GM21367 (cell line): ENCODE measurements at regions not wholly inside any gene's neighbourhood (a gene's known extent, or its start where the extent isn't known, plus 50 kb on each side); places are given as distances from the start of the nearest gene placed in this dataset.

Source experiments
- ATAC-seq: cut with Tn5 transposase; IDR thresholded peaks from one replicate; pipeline ENCODE4 v1.9.1; 2021; ENCODE audit not compliant: unreplicated experiment

DNA sequence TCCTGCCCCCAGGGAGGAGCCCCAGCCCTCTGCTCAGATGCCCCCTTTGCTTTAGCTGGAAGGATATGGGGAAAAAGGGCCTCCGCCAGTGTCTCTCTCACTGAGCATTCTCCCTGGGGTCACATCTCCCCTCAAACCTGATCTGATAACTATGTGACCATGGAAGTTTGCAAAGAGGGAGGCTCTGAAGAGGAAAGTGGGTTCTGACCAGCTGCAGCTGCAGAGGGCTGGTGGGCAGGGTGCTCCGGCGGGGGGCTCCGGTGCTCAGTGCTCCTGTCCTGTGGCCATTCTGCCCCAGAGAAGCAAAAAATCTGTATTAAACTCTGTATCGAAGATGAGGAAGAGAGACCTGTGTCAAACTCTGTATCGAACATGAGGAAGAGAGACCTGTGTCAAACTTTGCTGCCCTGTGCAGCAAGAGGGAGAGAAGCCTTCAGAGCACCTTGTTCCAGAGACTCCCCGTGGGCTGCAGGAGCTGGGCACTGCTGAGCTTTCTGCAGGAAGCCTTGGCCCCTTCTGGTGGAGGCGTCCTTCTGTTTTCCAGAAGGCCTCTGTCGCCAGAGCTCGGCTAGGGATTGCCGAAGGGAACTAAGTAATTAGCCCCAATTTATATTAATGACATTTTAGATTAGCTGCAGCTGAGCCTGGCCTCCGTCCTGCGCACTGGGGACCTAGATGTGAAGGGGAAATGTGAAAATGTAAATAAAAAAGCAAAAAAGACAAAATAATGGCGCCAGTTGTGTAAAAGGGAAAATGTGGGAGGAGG lies 186.2 kb upstream of the C1orf174 start:
- no peak for ATAC-seq

DNA sequence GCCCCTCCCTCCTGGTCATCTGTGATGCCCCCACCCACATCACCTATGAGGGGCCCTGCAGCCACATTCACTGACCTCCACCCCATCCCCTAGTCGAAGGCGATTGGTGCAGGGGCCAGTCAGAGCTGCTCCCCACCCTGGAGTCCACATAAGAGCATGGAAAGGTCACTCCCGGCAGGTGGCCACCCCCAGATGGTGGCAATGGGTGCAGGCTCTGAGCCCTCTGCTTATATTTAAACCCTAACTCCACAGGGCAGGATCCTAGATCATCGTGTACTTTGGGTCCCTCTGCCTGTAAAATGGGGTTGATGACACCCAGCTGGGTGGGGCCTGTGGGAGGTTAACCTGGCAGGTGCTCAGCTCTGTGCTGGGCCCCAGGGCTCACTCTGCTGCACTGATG lies 186.8 kb upstream of the C1orf174 start:
- no peak for ATAC-seq

DNA sequence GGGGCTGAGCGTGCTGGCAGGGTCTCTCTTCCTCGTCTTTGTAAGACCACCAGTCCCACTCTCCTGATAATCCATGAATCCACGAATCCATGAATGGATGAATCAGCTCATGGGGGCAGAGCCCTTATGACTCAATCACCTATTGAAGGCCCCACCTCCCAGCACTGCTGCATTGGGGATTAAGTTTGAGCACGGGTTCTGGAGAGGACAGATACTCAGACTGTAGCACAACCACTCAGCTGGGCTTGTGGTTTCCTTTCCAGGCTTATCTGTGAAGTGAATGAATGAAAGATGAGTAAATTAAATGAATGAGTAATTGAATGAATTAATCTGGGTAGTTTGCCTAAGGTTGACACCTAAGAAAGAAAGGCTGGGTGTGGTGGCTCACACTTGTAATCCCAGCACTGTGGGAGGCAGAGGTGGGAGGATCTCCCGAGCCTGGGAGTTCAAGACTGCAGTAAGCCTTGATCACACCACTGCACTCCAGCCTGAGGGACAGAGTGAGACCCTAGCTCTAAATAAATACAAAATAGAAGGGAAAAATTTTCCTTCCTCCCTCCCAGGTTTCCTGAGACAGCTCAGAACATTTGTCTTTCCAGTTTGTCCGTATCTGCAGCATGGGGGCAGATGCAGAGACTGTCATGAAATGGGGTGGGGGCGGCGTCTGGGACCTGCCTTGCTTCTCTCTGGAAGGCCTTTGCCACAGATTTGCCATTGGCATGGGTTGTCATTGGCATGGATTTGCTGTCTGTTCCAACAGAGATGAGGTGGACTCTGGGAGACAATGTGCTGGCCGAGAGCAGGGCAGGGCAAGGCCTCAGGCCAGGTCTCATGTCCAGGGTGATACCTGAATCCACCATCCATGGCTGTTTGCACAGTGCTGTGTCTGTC lies 187.7 kb upstream of the C1orf174 start:
- ATAC-seq = no peak

DNA sequence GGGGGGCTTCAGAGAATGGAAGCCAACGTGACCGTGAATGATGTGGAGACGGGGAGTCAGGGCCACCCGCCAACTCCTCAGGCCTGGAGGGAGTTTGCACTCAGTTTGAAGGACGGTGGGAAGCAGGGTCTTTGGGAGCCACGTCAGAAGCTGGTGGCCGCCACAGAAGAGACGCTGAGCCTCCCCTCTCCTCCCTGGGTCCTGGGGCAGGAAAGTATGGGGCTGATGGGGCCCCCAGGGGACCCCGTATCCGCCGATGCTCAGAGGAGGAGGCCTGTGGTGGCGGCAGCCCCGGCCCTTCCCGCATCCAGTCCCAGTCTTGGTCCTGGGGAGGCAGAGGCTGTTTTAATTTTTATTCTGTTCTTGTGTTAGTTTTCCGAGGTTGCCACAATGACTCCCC lies 188.6 kb upstream of the C1orf174 start:
- ATAC-seq = no peak

DNA sequence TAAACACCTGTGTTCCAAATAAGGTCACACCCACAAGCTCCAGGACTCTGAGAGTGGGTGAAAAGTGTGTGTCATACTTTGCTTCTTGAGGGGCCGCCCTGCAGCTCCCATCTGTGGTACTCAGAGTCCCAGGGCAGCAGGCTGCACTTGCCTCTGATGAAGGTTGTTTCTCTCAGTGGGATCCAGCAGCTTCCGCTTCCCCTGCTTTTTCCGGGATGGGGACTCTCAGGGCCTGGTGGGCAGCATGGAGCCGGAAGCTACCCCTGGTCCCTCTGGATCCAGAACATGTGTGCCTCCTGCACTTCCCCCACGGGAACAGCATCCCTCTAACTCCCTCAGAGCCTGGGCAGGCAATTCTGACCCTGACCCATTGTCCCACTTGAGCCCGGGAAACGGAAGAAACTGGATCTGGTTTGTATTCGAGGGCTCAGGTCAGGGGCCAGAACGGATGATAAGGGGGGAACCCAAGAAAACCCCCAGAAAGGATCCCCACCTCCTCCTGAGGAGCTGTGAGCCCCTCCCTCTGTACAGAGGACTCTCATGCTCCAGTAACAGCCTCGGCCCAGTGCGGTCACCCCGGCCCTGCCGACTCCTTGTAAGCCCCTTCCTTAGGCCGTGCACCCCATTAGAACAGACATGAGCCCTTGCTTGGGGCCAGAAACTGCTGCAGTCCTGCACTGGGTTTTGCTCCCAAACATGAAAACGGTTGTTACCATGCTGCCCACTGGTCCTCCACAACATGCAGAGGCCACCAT lies 189.5 kb upstream of the C1orf174 start:
- ATAC-seq = no peak

DNA sequence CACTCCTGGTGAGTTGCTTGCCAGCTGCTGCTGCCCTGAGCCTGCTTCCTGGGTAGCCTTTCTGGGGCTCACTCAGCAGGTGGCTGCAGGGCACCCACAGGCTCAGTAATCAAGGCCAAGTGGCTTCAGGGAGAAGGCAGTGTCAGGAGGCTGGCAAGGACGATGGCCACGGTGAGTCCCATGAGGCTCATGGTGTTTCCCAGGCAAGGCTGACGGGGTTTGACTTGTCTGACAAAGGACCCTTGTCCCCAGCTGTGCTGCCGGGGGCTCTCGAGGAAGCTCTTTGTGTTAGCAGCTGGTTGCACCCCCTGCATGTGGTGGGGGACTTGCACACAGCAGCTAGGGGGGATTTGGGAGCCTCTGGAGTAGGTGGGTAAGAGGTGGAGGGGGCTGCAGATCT lies 190.5 kb upstream of the C1orf174 start:
- ATAC-seq = no peak

DNA sequence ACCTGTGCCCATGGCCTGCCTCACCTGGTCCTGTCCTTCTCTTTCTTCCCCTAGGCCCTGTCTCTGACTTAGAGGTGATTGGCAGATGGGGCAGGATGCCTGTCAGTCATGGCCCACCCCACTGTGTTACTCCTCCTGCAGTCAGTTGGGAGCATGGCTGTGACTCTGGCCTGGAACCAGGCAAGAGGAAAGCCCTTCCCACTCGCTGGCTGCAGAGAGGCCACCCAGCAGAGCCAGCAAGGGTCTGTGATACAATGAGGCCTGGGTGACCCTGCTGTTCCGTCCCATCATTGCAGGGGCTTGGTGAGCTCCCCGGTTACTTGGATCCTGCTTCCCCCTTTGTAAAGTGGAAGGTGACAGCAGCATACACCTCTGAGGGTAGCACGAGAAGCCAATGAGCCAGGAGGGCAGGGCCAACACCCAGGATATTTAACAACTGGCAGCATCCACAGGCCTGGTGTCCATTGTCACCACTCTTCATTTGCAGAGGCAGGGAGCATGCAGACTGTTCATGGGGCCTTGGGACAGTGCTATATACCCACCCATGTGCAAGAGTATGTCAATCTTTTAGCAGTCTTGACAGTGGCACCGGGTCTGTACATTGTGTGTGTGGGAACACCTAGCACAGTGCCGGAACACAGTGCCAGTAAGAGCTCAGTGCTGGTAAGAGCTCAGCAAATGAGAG lies 191.0 kb upstream of the C1orf174 start:
- ATAC-seq = no peak

DNA sequence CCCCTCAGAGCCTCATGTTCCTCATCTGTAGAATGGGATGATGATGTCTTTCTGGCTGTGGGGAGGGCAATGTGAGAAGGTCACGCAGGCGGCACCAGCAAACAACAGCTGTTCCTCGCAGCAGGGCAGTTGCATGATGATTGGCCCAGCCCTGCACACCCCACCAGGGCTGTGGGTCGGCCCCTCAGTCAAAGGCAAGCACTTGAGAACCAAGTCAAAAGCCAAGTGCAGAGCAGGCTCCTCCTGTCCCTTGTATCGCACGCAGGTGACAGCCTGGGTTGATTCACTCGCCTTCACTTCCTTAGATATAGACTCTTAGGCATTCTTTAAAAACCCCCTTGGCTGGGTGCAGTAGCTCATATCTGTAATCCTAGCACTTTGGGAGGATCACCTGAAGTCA lies 191.9 kb upstream of the C1orf174 start:
- no peak for ATAC-seq

DNA sequence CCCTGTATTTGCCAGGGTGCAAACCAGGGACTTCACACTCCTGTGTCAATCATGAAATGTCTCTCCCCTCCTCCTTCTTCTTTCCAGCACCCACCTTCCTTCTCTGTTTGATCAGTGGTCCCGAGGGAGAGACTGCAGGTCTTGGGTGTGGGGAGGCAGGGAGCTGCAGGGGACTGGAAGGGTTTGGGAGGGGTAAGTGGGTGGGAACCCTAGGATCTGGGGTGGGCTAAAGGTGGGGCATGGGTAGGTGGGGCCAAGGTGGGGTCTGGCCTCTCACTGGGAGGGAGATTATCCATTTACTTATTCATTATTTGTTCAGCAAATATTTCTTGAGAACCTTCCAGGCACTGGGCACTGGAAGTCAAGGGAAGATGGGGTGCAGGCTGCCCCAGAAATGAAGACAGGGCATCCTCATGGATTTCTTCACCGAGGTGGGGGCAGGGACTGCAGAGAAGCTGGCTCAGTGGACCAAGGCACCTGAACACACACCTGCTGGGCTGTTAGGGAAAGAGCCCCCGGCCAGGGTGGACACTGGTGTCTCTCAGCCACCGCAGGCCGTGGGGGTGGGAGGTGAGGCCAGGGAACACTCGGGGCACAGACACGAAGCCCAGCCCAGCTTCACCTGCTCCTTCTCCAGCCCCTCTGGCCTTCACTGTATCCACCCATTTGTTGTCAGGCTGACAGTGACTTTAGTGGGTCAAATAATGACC lies 193.9 kb upstream of the C1orf174 start:
- no peak for ATAC-seq

DNA sequence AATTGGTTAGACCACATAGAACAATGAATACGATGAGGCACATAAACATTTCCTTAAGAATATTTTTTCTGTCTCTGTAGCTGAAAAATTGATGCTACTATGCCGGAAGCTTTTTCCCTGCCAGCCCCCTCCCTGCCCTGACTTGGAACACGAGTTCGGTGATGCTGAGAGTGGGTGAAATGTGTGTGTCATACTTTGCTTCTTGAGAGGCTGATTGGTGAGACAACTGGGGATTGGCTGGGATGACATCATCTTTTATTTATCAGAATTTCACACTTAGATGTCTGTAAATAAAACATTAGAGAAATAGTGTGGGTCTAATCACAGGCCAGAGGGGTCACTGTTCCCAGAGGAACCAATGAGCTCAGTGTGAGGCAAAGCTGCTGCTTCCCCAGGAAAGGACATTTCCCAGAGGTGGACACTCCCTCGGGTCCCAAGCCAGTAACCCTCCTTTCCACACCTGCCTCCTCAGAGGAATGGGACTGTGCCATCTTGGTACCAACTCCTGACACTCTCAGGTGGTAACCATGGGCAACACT lies 195.4 kb upstream of the C1orf174 start:
- no peak for ATAC-seq

DNA sequence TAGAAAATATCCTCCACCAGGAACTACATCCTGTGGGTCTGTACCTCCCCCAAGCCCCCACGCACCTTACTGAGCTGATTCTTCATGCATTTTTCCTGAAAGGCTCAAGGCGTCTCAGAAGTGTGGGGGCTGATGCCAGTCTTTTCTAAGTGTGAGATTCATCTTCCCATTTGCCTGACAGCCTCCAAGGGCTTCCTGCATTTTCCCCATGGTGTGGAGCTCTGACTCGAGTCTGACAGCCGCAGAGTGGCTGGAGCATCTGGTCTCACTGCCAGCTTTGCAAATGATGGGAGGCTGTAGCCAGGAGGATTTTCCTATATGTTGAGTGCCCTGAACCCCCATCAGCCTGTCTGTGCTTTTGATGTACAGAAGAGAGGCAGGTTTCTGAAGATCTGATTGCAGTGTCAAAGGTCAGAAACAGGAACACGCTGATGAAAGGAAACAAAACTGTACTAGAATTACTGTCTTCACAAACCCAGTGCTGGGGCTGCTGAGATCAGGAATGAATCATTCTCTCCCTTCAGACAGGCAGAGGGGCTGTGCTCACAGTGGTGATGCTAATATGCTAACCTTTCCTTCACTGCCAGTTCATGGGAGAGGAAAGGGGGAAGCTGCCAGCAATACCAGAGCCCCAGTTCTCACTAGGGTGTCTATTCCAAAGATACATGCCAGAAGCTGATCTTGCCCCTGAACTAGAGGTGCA lies 201.5 kb upstream of the C1orf174 start:
- ATAC-seq = no peak

DNA sequence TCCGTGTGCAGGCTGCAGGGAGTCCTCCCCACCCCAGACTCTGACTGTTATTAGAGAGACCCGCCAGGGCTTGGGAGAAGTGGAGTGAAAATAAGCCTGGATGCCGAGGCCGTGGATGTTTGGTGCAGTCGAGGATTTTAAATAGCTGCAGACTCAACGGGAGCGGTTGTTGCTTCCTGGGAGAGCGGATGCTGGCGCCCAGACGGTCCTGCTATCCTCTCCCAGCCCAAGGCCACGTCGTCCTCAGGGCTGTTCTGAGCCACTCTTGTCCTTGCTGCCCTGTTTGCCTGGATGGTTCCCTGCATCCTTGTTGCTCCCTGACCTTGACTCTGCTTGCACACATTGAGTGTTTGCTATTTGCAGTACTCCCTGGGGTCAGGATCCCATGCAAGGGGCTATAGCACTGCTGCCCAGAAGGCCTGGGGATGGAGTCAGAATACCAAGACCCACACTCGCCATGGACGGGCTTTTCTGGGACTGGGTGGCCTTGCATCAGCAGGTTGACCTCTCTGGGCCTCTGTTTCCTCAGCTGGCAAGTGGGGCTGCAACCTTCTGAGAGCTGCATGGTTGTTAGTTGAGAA lies 205.3 kb upstream of the C1orf174 start:
- ATAC-seq = no peak

DNA sequence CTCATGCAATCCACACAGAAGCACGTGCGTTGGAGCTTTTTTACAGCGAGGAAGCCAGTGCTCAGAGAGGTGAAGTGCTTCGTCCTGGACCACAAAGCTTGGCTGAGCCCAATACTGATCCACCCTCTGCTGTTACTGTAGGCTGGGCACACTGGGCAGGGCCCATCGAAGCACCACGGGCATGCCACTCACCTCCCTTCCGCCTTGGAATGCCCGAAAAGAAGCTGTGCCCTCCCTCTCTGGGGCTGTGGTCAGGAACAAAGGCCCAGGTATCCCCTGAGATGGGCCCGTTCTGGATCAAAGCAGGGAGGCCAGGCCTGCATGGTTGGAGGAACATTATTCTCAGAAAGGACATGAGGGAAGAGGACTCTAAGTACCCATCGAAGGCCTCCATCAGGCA lies 206.7 kb upstream of the C1orf174 start:
- ATAC-seq = no peak

DNA sequence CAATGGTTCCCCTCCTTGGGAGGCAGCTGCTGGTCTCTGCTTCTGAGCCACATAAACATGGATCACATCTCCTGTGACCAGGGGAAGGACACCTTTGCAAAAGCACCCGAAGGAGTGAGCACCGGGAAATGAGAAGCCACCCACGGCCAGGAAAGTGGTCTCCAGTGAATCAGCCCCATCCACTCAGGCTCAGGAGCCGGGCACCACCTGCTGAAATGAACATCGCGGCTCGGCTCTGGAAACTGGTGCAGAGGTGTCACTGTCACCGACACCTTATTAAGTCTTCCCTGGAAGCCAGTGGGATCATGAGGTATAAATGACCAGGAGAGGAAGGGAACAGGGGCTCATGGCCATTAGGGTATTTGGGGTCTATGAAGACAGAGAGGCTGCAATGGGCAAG lies 207.2 kb upstream of the C1orf174 start:
- ATAC-seq = no peak

DNA sequence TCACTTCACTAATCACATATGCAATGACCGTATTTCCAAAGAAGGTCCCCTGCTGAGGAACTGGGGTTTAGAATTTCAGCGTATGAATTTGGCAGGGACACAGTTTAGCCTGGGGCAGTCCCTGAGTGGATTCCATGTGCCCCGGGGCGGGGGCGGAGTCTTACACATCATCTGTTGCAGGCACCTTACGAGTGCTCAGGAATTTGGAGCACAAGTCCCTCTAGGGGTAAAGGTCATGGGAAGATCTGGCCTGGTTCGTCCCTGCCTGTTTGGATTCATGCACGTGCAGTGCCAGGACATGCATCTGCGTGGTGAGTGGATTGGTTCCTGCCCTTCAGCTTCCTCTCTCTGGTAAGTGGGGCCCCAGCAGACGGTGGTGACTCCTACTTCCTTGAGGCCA lies 208.3 kb upstream of the C1orf174 start:
- ATAC-seq = no peak

DNA sequence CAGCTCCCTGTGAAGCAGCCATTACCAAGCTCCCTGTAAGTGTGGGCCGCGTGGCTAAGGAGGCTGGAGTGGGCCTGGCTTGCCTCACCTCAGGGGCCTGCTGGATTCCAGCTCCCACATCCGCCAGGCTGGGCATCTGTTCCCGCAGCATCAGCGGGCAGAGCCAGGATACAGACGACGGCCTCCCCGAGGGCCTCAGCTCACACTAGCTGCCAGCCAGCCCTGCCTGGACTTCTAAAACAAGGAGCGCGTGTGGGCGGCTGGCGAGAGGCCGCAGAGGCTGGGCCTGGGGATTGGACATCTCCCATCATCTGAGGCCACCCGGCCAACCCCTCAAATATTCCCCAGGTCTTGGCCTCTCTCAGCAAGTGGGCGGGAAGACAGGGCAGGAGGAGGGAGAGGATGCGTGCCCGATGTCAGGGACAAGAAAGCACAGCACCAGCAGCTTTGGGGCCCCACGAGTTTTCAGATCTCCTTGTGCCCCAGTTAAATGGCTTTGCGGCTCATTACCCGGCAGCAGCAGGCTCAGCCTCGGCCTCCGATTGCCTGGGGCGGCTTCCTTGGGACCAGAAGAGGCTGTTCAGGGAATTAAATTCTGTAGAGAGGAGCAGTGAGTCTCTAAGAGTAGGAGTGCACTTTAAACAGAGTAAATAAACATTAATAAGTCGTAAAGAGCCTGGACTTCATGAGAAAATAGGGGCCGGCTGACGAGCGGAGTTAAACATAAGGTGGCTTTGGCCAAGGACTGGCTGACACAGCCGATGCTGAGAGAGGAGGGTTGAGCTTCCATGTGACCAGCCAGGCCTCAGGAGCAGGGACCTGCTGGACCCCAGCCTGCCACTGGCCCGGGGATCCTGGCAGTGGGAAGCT lies 208.9 kb upstream of the C1orf174 start:
- no peak for ATAC-seq

DNA sequence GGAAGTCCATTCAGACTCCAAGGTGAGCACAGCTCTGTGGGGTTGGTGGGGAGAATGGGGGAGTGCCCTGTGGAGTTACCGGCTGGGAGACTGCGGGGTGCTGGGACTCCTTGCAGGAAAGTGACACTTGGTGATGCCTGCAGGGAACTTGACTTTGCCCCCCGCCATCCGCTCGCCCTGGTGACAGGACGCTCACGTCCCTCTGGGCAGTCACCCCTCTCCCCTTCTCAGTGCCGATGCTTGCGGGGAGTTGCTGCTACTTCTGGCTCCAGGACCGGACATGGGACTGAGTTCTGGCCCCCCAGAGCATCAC lies 209.5 kb upstream of the C1orf174 start:
- ATAC-seq = no peak

DNA sequence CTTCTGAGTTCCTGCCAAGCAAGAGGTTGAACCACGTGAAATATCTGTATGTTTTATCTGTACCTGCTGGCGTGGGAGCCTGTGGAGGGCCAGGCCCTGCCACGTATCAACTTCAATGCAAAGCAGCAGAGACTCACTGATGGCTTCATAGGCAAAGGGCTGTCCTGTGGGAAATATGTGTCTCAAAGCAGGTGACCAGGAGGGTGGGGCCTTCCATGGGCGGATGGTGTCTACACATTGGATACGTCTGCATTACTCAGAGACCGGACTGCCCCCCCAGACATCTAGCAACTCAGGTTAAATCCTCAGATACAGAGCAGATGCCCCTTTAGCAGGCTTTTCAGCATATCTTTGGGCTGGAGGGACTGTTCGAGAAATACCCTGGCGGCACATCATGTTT lies 210.8 kb upstream of the C1orf174 start:
- no peak for ATAC-seq
